Heart left ventricle (tissue), 16 donors: ENCODE measurements at regions not wholly inside any gene's neighbourhood (a gene's known extent, or its start where the extent isn't known, plus 50 kb on each side); places are given as distances from the start of the nearest gene placed in this dataset.
A peak's percentile ranks its signal among the peaks of the same experiment; 100 is the strongest.

Source experiments
- ATAC-seq, 4 donors: fragments of 200-7000 bp; cut with Tn5 transposase; one replicate each; pipeline ENCODE4 v1.9.1; 2020 to 2022; ENCODE audit warnings: moderate library complexity in 4 of 4, mild to moderate bottlenecking in 3 of 4, moderate number of reproducible peaks in 1 of 4
- DNase-seq, 5 donors: peaks; one replicate each; pipeline ENCODE4 v3.0.0-alpha.2; 2020
- H3K27ac ChIP-seq, 12 donors: fragments of 200-600 bp; sonication (generic) in 4 of 12; one replicate each; pipeline versions ENCODE4 v1.5.0 to v1.8.0; 2016 to 2022; ENCODE audit warnings: mild to moderate bottlenecking in 2 of 12
- H3K27me3 ChIP-seq, 9 donors: fragments of 200-600 bp; sonication (generic) in 2 of 9; one replicate each; pipeline versions ENCODE4 v1.5.1 to v1.8.0; 2016 to 2022; ENCODE audit warnings: mild to moderate bottlenecking in 3 of 9
- H3K36me3 ChIP-seq, 9 donors: fragments of 200-600 bp; sonication (generic) in 2 of 9; one replicate each; pipeline versions ENCODE4 v1.5.0 to v1.8.0; 2018 to 2022; ENCODE audit warnings: mild to moderate bottlenecking in 2 of 9
- H3K4me1 ChIP-seq, 12 donors: fragments of 200-600 bp; sonication (generic) in 4 of 12; one replicate each; pipeline versions ENCODE4 v1.5.0 to v1.8.0; 2016 to 2022; ENCODE audit warnings: mild to moderate bottlenecking in 3 of 12
- H3K4me3 ChIP-seq, 12 donors: fragments of 200-600 bp; sonication (generic) in 4 of 12; one replicate each; pipeline versions ENCODE4 v1.5.0 to v1.8.0; 2017 to 2022; ENCODE audit warnings: mild to moderate bottlenecking in 9 of 12, moderate library complexity in 4 of 12
- H3K9me3 ChIP-seq, 12 donors: fragments of 200-600 bp; sonication (generic) in 4 of 12; one replicate each; pipeline versions ENCODE4 v1.5.0 to v1.8.0; 2016 to 2022; ENCODE audit warnings: mild to moderate bottlenecking in 1 of 12
- CTCF ChIP-seq, 12 donors: fragments of 200-600 bp; sonication (generic) in 4 of 12; IDR thresholded peaks; one replicate each; pipeline versions ENCODE4 v1.5.0 to v1.8.0; 2018 to 2022; ENCODE audit warnings: antibody characterized with exemption in 12 of 12, mild to moderate bottlenecking in 5 of 12
- POLR2A ChIP-seq, 2 donors: fragments of 450-650 bp; IDR thresholded peaks; one replicate each; pipeline ENCODE4 v1.6.1; 2017; ENCODE audit warnings: antibody characterized with exemption in 2 of 2, mild to moderate bottlenecking in 2 of 2, moderate library complexity in 2 of 2
- WGBS, 4 donors: extraction: QIAGEN DNeasy Blood & Tissue Kit in 2 of 4; methylation state at CpG; one replicate each; pipeline versions ENCODE4 v1.1.5 to v1.1.7; 2013 to 2018; 5-methylcytosine and 5-hydroxymethylcytosine counted together
- intact Hi-C, 10 donors: fragments of 100-400 bp; cut with DNase I; formaldehyde crosslinking; loops; one replicate each; pipeline versions ENCODE4 v1.11.1 to v1.14.2; 2022
- donor health status: ischemic (EF 13 %, LVEDD 7.1; RV severe dilation, severe dysfunction).
- donor health status: healthy with polysubstance abuse.
- donor health status: DM: no; HTN: yes; CAD: no.
- donor health status: DM: no; HTN: no; CAD: no.
- donor health status: ischemic (EF 25% LVEDD 6.9; RV normal size, moderate dysfunction).
- donor health status: ischemic (EF 25% LVEDD 5.7; RV mildly dilated, moderate dysfunction).
- donor health status: healthy.
- donor health status: DM: yes; HTN: yes; CAD: no.
- donor health status: ischemic (EF 35%, LVEDD 5.7; RV mildly dilated, moderate dysfunction).
- donor health status: nonischemic (EF 11% LVEDD 7.7; RV severe dilation, severe dysfunction).
- donor health status: DM: yes; HTN: yes; CAD: no.
- donor health status: PGD.
- donor health status: ischemic (EF 29% LVEDD 5.4; RV normal size, mild dysfunction).
- donor health status: nonischemic (EF 23%, LVEDD 6.1; RV moderate dilation, normal function).

DNA sequence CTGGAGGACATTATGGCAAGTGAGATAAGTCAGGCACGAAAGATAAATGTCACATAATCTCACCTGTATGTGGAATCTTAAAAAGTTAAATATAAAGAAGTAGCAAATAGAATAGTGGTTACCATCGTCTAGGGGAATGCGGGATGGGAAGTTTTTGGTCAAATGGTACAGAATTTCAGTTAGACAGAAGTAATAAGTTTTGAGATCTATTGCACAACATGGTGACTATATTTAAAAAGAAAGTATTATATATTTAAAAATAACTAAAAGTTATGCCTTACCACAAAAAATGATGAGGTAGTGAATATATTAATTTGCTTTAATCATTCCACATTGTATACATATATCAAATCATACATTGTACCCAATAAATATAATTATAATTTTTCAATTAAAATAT, 106.2 kb upstream of the BRINP3 start:
- H3K4me1 ChIP-seq: no peaks in the 10 kb centered on the region
- DNase-seq (no peak), ATAC-seq (no peak)
- no peak overlapping the region for H3K27ac ChIP-seq
- WGBS, 4 donors: 81 to 90% (median 89%) methylated on average over 3 of the region's 3 CpGs
- no peaks in the 10 kb centered on the region for H3K36me3 ChIP-seq
- no peaks in the 10 kb centered on the region for H3K9me3 ChIP-seq
- H3K4me3 ChIP-seq: no peak overlapping the region
- TF ChIP-seq CTCF (IDR thresholded peaks at IDR 0.05) (no peak), POLR2A (IDR thresholded peaks at IDR 0.05) (no peak)
- intact Hi-C loops: no loop called here
- H3K27me3 ChIP-seq: no peaks in the 10 kb centered on the region

DNA sequence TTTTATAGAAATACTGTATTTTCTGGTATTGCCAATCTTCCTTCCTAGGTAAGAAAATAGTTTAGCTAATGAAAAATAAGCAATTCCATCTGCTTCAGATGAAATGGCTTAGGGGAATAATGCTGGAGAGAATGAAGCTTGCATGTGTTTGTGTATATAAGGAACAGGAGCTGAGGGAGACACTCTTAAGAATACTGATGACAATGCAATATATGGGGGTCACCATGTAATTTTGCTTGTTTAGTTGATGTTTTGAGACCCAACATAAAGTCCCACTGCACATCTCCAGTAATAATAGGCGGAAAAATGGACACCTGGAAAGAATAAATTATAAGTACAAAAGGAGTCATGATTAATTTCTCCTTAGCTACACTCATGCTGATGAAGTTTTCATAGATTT, 110.8 kb upstream of the BRINP3 start:
- intact Hi-C loops: no loop called here
- no peaks in the 10 kb centered on the region for H3K27me3 ChIP-seq
- H3K27ac ChIP-seq: no peak overlapping the region
- WGBS, 4 donors: 62 to 77% (median 72%) methylated on average over 1 of the region's 1 CpG
- H3K36me3 ChIP-seq: no peaks in the 10 kb centered on the region
- ATAC-seq: no peak
- H3K4me1 ChIP-seq: no peaks in the 10 kb centered on the region
- TF ChIP-seq CTCF (IDR thresholded peaks at IDR 0.05) (no peak), POLR2A (IDR thresholded peaks at IDR 0.05) (no peak)
- no peak for DNase-seq
- H3K4me3 ChIP-seq: no peak overlapping the region
- no peaks in the 10 kb centered on the region for H3K9me3 ChIP-seq

GRCh38 chr1:190595438-190595837, 117.8 kb upstream of the BRINP3 start:
- Histone ChIP-seq H3K27me3 (no peaks in the 10 kb centered on the region), H3K36me3 (no peaks in the 10 kb centered on the region), H3K9me3 (no peaks in the 10 kb centered on the region), H3K27ac (no peak overlapping the region), H3K4me1 (no peaks in the 10 kb centered on the region), H3K4me3 (no peak overlapping the region)
- 77 to 87% (median 85%) methylated on average over 2 of the region's 2 CpGs for WGBS, 4 donors
- no peak for ATAC-seq
- no peak for DNase-seq
- intact Hi-C loops: no loop called here
- TF ChIP-seq CTCF (IDR thresholded peaks at IDR 0.05): no peak
- no peak for TF ChIP-seq POLR2A (IDR thresholded peaks at IDR 0.05)

DNA sequence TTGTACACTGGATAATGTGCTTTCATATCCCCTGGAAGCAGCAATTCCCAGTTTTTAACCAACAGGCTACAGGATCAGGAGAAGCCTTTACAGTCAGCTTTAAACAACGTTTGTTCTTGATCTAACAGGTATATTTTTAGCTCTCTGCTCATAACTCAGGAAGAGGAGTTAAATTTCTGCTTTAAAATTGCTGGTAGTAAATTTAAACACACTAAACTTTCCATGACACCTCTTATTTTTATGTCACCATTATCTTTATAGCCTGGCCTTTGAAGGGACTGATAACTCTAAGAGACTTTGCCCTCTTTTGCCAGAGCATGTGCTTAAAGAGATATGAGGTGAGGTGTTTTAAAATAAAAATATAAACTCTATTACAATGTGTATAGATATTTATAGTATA, 119.6 kb upstream of the BRINP3 start:
- DNase-seq (no peak), ATAC-seq (peak in 2 of 4 donors; percentile 36 to 77)
- no peaks in the 10 kb centered on the region for H3K27me3 ChIP-seq
- no peaks in the 10 kb centered on the region for H3K4me1 ChIP-seq
- H3K4me3 ChIP-seq: no peak overlapping the region
- no peaks in the 10 kb centered on the region for H3K9me3 ChIP-seq
- WGBS, 4 donors: 1 to 8% (median 3%) methylated on average over 1 of the region's 1 CpG
- TF ChIP-seq CTCF (IDR thresholded peaks at IDR 0.05) (no peak), POLR2A (IDR thresholded peaks at IDR 0.05) (no peak)
- no peak overlapping the region for H3K27ac ChIP-seq
- no peaks in the 10 kb centered on the region for H3K36me3 ChIP-seq
- intact Hi-C loops: no loop called here
